RWPE2 (cell line): ENCODE measurements at regions not wholly inside any gene's neighbourhood (a gene's known extent, or its start where the extent isn't known, plus 50 kb on each side); places are given as distances from the start of the nearest gene placed in this dataset.
A peak's percentile ranks its signal among the peaks of the same experiment; 100 is the strongest.
"Not testable (repeated sequence)": the region's sequence is repeated elsewhere in the genome, so short reads cannot be mapped to it uniquely, and the experiment has no call there.

Experiments
- ATAC-seq: fragments of 200-7000 bp; cut with Tn5 transposase; 3 replicates; pipeline ENCODE4 v1.9.1; 2021; ENCODE audit warnings: low read depth
- DNase-seq: peaks from one replicate; pipeline ENCODE4 v3.0.0-alpha.2; 2020; ENCODE audit warnings: low spot score
- H3K27ac ChIP-seq: fragments of 450-650 bp; 2 replicates; pipeline ENCODE4 v1.5.1; 2017; ENCODE audit warnings: mild to moderate bottlenecking; ENCODE audit not compliant: poor library complexity, severe bottlenecking
- H3K27me3 ChIP-seq: fragments of 250-450 bp; sonication (Bioruptor Pico); 2 replicates; pipeline ENCODE4 v1.5.1; 2021; ENCODE audit warnings: mild to moderate bottlenecking, moderate library complexity; ENCODE audit not compliant: insufficient read depth, poor library complexity, severe bottlenecking
- H3K36me3 ChIP-seq: fragments of 250-450 bp; sonication (Bioruptor Pico); 2 replicates; pipeline ENCODE4 v1.5.1; 2020; ENCODE audit warnings: low read depth, mild to moderate bottlenecking, moderate library complexity
- H3K4me1 ChIP-seq: fragments of 250-450 bp; sonication (Bioruptor Pico); 2 replicates; pipeline ENCODE4 v1.5.1; 2021; ENCODE audit warnings: mild to moderate bottlenecking, moderate library complexity; ENCODE audit not compliant: insufficient read depth, poor library complexity, severe bottlenecking
- H3K4me3 ChIP-seq: fragments of 250-450 bp; sonication (Bioruptor Pico); 2 replicates; pipeline ENCODE4 v1.5.1; 2021; ENCODE audit warnings: mild to moderate bottlenecking, moderate library complexity; ENCODE audit not compliant: severe bottlenecking
- H3K9me3 ChIP-seq: fragments of 250-450 bp; sonication (Bioruptor Pico); 2 replicates; pipeline ENCODE4 v1.5.1; 2021; ENCODE audit warnings: mild to moderate bottlenecking, moderate library complexity; ENCODE audit not compliant: severe bottlenecking
- CTCF ChIP-seq: fragments of 450-650 bp; IDR thresholded peaks from one replicate; pipeline ENCODE4 v1.5.1; 2017; ENCODE audit warnings: mild to moderate bottlenecking, moderate library complexity; ENCODE audit not compliant: poor library complexity, severe bottlenecking

- not testable (repeated sequence) for H3K9me3 ChIP-seq, H3K4me1 ChIP-seq, DNase-seq, H3K27ac ChIP-seq, H3K27me3 ChIP-seq, H3K36me3 ChIP-seq, H3K4me3 ChIP-seq
- TF ChIP-seq CTCF = peak; percentile 28
- peak; percentile 36; the same call in 1 of the 3 replicates for ATAC-seq
Observed at GRCh38 chrY:3406896-3407452, 171.9 kb upstream of the TGIF2LY start.

GRCh38 chrY:3410322-3410892, 168.5 kb upstream of the TGIF2LY start:
- not testable (repeated sequence) for H3K9me3 ChIP-seq, H3K27ac ChIP-seq, ATAC-seq, H3K27me3 ChIP-seq, DNase-seq, H3K4me1 ChIP-seq, H3K4me3 ChIP-seq, H3K36me3 ChIP-seq
